ENCODE measurements at regions not wholly inside any gene's neighbourhood (a gene's known extent, or its start where the extent isn't known, plus 50 kb on each side); places are given as distances from the start of the nearest gene placed in this dataset.

DNA sequence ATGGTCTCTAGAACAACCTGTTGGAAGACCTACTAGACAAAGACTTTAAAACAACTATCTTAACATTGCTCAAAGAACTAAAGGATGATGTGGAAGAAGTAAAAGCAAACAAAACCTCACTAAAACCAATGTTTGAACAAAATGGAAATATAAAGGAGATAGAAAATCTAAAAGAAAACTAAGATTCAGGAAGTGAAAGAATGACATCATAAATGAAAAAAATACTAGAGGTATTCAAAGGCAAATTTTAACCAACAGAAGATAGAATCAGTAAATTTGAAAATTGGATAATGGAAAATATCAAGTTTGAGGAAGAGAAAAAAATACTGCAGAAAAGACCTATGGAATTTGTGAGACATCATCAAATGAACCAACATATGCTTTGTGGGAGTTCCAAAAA lies 914.1 kb upstream of the GJE1 start:
- H4K20me1 ChIP-seq (ENCODE audit: insufficient read depth, low read length), result no peaks in the 10 kb centered on the region
- no peaks in the 10 kb centered on the region for H3K36me3 ChIP-seq (replicated peaks; ENCODE audit: insufficient read depth, low read length)
- H3K4me2 ChIP-seq (ENCODE audit: low read depth, low read length), result peak overlapping the region; percentile 27
- no peak overlapping the region for H2AFZ ChIP-seq (ENCODE audit: low read length)
- peak overlapping the region; percentile 31; the same call in 1 of the 2 replicates for H3K27ac ChIP-seq (ENCODE audit: low read length)
- no peaks in the 10 kb centered on the region for H3K9me3 ChIP-seq (replicated peaks; ENCODE audit: insufficient read depth, low read length)
- H3K4me1 ChIP-seq (ENCODE audit: low read length), result peaks cover 25% of the 10 kb centered on the region
- H3K79me2 ChIP-seq (ENCODE audit: low read length), result no peaks in the 10 kb centered on the region
- no peaks in the 10 kb centered on the region for H3F3A ChIP-seq (ENCODE audit: insufficient read depth, low read length)
- H3K9me2 ChIP-seq (replicated peaks; ENCODE audit: insufficient read depth, low read length), result no peaks in the 10 kb centered on the region
- no peak overlapping the region for H3K9ac ChIP-seq (ENCODE audit: low read length)
- no peaks in the 10 kb centered on the region for H3K27me3 ChIP-seq (replicated peaks; ENCODE audit: insufficient read depth, low read length)
- H3K4me3 ChIP-seq (ENCODE audit: low read length), result no peak overlapping the region
- no peak for TF ChIP-seq CTCF (IDR thresholded peaks at IDR 0.05; ENCODE audit: low read length)
- DNase-seq, result no peak

DNA sequence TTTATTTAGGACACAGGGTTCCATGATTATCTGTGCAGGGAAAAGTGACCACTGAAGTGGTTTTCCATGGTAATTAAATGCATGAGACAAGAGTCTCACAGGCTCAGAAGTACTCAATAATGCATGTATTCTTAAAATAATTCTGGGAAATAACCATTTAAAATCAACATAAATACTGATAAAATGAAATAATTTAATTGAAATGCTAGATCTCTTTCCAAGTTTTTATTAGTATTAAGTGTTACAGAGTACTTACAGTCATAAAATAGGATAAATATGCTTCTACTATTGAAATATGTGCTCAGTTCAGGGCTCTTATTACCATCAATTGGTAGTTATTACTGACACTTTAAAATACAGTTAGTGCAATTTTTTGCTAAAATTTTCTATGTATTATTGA lies 916.0 kb upstream of the GJE1 start:
- no peaks in the 10 kb centered on the region for H3K79me2 ChIP-seq (ENCODE audit: low read length)
- no peaks in the 10 kb centered on the region for H4K20me1 ChIP-seq (ENCODE audit: insufficient read depth, low read length)
- no peak overlapping the region for H2AFZ ChIP-seq (ENCODE audit: low read length)
- no peak for TF ChIP-seq EZH2 (optimal IDR thresholded peaks at IDR 0.05; ENCODE audit: low read depth, low read length)
- no peak for TF ChIP-seq EZH2phosphoT487 (IDR thresholded peaks at IDR 0.05; ENCODE audit: low read length)
- no peak for TF ChIP-seq CTCF (IDR thresholded peaks at IDR 0.05; ENCODE audit: low read length)
- H3K4me3 ChIP-seq (ENCODE audit: low read length), result no peak overlapping the region
- H3K9me3 ChIP-seq (replicated peaks; ENCODE audit: insufficient read depth, low read length), result no peaks in the 10 kb centered on the region
- no peaks in the 10 kb centered on the region for H3K27me3 ChIP-seq (replicated peaks; ENCODE audit: insufficient read depth, low read length)
- H3K36me3 ChIP-seq (replicated peaks; ENCODE audit: insufficient read depth, low read length), result no peaks in the 10 kb centered on the region
- no peaks in the 10 kb centered on the region for H3K9me2 ChIP-seq (replicated peaks; ENCODE audit: insufficient read depth, low read length)
- H3K4me2 ChIP-seq (ENCODE audit: low read depth, low read length), result no peak overlapping the region
- H3K9ac ChIP-seq (ENCODE audit: low read length), result no peak overlapping the region
- no peak for DNase-seq
- H3K4me1 ChIP-seq (ENCODE audit: low read length), result peaks cover 25% of the 10 kb centered on the region
- no peaks in the 10 kb centered on the region for H3F3A ChIP-seq (ENCODE audit: insufficient read depth, low read length)
- no peak overlapping the region for H3K27ac ChIP-seq (ENCODE audit: low read length)

DNA sequence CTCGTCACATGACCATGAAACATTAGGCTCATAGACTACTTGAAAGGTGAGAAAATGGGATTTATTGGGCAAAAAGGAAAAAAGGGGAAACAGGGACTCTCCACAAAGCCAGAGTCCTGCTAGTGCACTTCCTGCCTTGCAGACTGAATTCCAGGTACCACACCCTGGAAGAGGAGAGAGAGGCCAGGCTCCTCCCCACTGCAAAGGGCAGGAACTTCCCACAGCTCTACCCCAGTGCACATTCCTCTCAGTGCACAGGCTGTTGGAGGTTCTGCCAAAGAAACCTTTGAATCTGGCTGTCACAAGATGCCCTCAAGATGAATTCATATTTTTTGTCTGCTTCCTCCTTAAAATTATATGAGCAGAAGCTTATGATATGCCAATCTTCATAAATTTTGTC lies 920.4 kb upstream of the GJE1 start:
- Histone ChIP-seq H3K4me1 (ENCODE audit: low read length) (peaks cover 9% of the 10 kb centered on the region), H3K27me3 (replicated peaks; ENCODE audit: insufficient read depth, low read length) (no peaks in the 10 kb centered on the region), H3K4me2 (ENCODE audit: low read depth, low read length) (no peak overlapping the region), H3K9me2 (replicated peaks; ENCODE audit: insufficient read depth, low read length) (no peaks in the 10 kb centered on the region), H3K27ac (ENCODE audit: low read length) (no peak overlapping the region), H3K4me3 (ENCODE audit: low read length) (no peak overlapping the region), H3K36me3 (replicated peaks; ENCODE audit: insufficient read depth, low read length) (no peaks in the 10 kb centered on the region), H2AFZ (ENCODE audit: low read length) (no peak overlapping the region), H4K20me1 (ENCODE audit: insufficient read depth, low read length) (no peaks in the 10 kb centered on the region), H3K79me2 (ENCODE audit: low read length) (no peaks in the 10 kb centered on the region), H3K9ac (ENCODE audit: low read length) (no peak overlapping the region), H3F3A (ENCODE audit: insufficient read depth, low read length) (no peaks in the 10 kb centered on the region), H3K9me3 (replicated peaks; ENCODE audit: insufficient read depth, low read length) (no peaks in the 10 kb centered on the region)
- TF ChIP-seq EZH2phosphoT487 (IDR thresholded peaks at IDR 0.05; ENCODE audit: low read length), result no peak
- no peak for TF ChIP-seq EZH2 (optimal IDR thresholded peaks at IDR 0.05; ENCODE audit: low read depth, low read length)
- TF ChIP-seq CTCF (IDR thresholded peaks at IDR 0.05; ENCODE audit: low read length), result no peak
- no peak for DNase-seq
